Ovary (tissue), 7 donors: ENCODE measurements at regions not wholly inside any gene's neighbourhood (a gene's known extent, or its start where the extent isn't known, plus 50 kb on each side); places are given as distances from the start of the nearest gene placed in this dataset.

Experiments used
- DNase-seq, 5 donors: peaks; one replicate each; pipeline ENCODE4 v3.0.0-alpha.2; 2019 to 2020
- H3K27ac ChIP-seq, 2 donors: fragments of 200-600 bp; one replicate each; pipeline versions ENCODE4 v1.5.1 to v1.8.0; 2019 to 2022
- H3K27me3 ChIP-seq: fragments of 200-600 bp; one replicate; pipeline ENCODE4 v1.8.0; 2022
- H3K36me3 ChIP-seq: fragments of 200-600 bp; sonication (generic); one replicate; pipeline ENCODE4 v1.5.1; 2019
- H3K4me1 ChIP-seq: one replicate; pipeline ENCODE4 v1.8.1; 2013; ENCODE audit warnings: mild to moderate bottlenecking, moderate library complexity; ENCODE audit not compliant: insufficient read depth
- H3K4me3 ChIP-seq: fragments of 200-600 bp; sonication (generic); one replicate; pipeline ENCODE4 v1.5.1; 2017
- H3K9me3 ChIP-seq, 2 donors: fragments of 200-600 bp in 1 of 2; sonication (generic) in 1 of 2; one replicate each; pipeline versions ENCODE4 v1.5.1 to v1.8.1; 2013 to 2019; ENCODE audit warnings: mild to moderate bottlenecking in 1 of 2, moderate library complexity in 1 of 2
- CTCF ChIP-seq, 3 donors: fragments of 450-650 bp in 2 of 3; fragments of 200-600 bp in 1 of 3; IDR thresholded peaks; one replicate each; pipeline versions ENCODE4 v1.5.1 to v1.8.0; 2016 to 2022; ENCODE audit warnings: antibody characterized with exemption in 3 of 3, mild to moderate bottlenecking in 1 of 3
- EP300 ChIP-seq: sonication (generic); formaldehyde crosslinking; IDR thresholded peaks from one replicate; pipeline ENCODE4 v1.6.1; 2017; ENCODE audit warnings: antibody characterized with exemption
- POLR2A ChIP-seq: fragments of 450-650 bp; IDR thresholded peaks from one replicate; pipeline ENCODE4 v1.6.1; 2017; ENCODE audit warnings: antibody characterized with exemption, mild to moderate bottlenecking, moderate library complexity
- WGBS, 3 donors: extraction: QIAGEN DNeasy Blood & Tissue Kit in 1 of 3; methylation state at CpG; one replicate each; pipeline versions ENCODE4 v1.1.5 to v1.1.7; 2013 to 2017; 5-methylcytosine and 5-hydroxymethylcytosine counted together
- intact Hi-C, 4 donors: fragments of 100-400 bp; cut with DNase I; formaldehyde crosslinking; loops; one replicate each; pipeline versions ENCODE4 v1.11.0 to v1.15.1; 2022 to 2023
- donor health status: DM: no; HTN: no; CAD: no; lungs with moderate emphysema.
- donor health status: DM: no; HTN: no; CAD: no.
- donor health status: Bipolar disorder and iron deficiency.
- donor health status: DM: no; HTN: no; CAD: no.
- donor health status: DM: yes; HTN: yes; CAD: no.

GRCh38 chr1:87929906-87930305, 601.2 kb downstream of the LMO4 start:
- intact Hi-C loops, result no loop called here
- TF ChIP-seq POLR2A (no peak), CTCF (IDR thresholded peaks at IDR 0.05) (no peak), EP300 (no peak)
- Histone ChIP-seq H3K36me3 (no peaks in the 10 kb centered on the region), H3K27ac (no peak overlapping the region), H3K4me3 (no peak overlapping the region), H3K9me3 (no peaks in the 10 kb centered on the region), H3K4me1 (no peaks in the 10 kb centered on the region), H3K27me3 (no peaks in the 10 kb centered on the region)
- whole genome bisulfite sequencing, 3 donors, result 84 to 91% (median 88%) methylated on average over 1 of the region's 1 CpG
- no peak for DNase-seq

GRCh38 chr1:87930796-87931195, 602.1 kb downstream of the LMO4 start:
- H3K36me3 ChIP-seq, result no peaks in the 10 kb centered on the region
- H3K4me1 ChIP-seq, result no peaks in the 10 kb centered on the region
- no peak overlapping the region for H3K4me3 ChIP-seq
- DNase-seq, result no peak
- TF ChIP-seq CTCF (IDR thresholded peaks at IDR 0.05) (no peak), EP300 (no peak), POLR2A (no peak)
- no peaks in the 10 kb centered on the region for H3K27me3 ChIP-seq
- WGBS, 3 donors, result 42 to 97% (median 95%) methylated on average over 1 of the region's 1 CpG
- H3K27ac ChIP-seq, result no peak overlapping the region
- no peaks in the 10 kb centered on the region for H3K9me3 ChIP-seq
- intact Hi-C loops, result no loop called here

- no peaks in the 10 kb centered on the region for H3K36me3 ChIP-seq
- no peak overlapping the region for H3K4me3 ChIP-seq
- no peak for DNase-seq
- TF ChIP-seq EP300 (no peak), CTCF (IDR thresholded peaks at IDR 0.05) (no peak), POLR2A (no peak)
- 70 to 82% (median 73%) methylated on average over 6 of the region's 6 CpGs for WGBS, 3 donors
- H3K9me3 ChIP-seq, result no peaks in the 10 kb centered on the region
- no peak overlapping the region for H3K27ac ChIP-seq
- H3K4me1 ChIP-seq, result no peaks in the 10 kb centered on the region
- intact Hi-C loops, result no loop called here
- no peaks in the 10 kb centered on the region for H3K27me3 ChIP-seq
Measured at GRCh38 chr1:87933171-87933570, 604.5 kb downstream of the LMO4 start.

GRCh38 chr1:87935130-87935529, 606.5 kb downstream of the LMO4 start:
- intact Hi-C loops, result no loop called here
- 90 to 94% (median 94%) methylated on average over 2 of the region's 2 CpGs for WGBS, 3 donors
- no peak overlapping the region for H3K4me3 ChIP-seq
- TF ChIP-seq EP300 (no peak), POLR2A (no peak), CTCF (IDR thresholded peaks at IDR 0.05) (no peak)
- H3K9me3 ChIP-seq, result no peaks in the 10 kb centered on the region
- H3K36me3 ChIP-seq, result no peaks in the 10 kb centered on the region
- no peak for DNase-seq
- H3K27ac ChIP-seq, result no peak overlapping the region
- H3K27me3 ChIP-seq, result no peaks in the 10 kb centered on the region
- no peaks in the 10 kb centered on the region for H3K4me1 ChIP-seq
